ENCODE measurements at regions not wholly inside any gene's neighbourhood (a gene's known extent, or its start where the extent isn't known, plus 50 kb on each side); places are given as distances from the start of the nearest gene placed in this dataset.

DNA sequence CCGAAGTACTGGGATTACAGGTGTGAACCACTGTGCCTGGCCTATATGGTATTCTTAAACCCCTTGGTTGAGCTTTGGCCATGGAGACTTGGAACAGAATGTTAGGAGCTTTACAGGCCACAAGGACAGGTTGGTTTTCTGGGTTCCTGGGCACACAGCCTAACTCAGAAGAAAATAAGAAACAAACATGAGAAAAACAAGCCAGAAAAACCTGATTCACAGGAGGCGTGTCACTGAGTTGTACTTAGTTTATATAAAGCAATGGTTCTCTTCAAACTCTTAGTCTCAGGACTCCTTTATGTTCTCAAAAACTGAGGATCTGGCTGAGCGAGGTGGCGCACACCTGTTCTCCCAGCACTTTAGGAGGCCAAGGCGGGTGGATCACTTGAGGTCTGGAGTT, 125.1 kb upstream of the SPATA13 start:
- DNase-seq (ENCODE audit: low read depth): peak; percentile 56
- TF ChIP-seq, protein P1, sequence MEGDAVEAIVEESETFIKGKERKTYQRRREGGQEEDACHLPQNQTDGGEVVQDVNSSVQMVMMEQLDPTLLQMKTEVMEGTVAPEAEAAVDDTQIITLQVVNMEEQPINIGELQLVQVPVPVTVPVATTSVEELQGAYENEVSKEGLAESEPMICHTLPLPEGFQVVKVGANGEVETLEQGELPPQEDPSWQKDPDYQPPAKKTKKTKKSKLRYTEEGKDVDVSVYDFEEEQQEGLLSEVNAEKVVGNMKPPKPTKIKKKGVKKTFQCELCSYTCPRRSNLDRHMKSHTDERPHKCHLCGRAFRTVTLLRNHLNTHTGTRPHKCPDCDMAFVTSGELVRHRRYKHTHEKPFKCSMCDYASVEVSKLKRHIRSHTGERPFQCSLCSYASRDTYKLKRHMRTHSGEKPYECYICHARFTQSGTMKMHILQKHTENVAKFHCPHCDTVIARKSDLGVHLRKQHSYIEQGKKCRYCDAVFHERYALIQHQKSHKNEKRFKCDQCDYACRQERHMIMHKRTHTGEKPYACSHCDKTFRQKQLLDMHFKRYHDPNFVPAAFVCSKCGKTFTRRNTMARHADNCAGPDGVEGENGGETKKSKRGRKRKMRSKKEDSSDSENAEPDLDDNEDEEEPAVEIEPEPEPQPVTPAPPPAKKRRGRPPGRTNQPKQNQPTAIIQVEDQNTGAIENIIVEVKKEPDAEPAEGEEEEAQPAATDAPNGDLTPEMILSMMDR (IDR thresholded peaks at IDR 0.05; ENCODE audit: control insufficient read depth, extremely low read depth, insufficient read depth): no peak
- H3K4me3 ChIP-seq (ENCODE audit: low read depth, low read length): no peak overlapping the region

DNA sequence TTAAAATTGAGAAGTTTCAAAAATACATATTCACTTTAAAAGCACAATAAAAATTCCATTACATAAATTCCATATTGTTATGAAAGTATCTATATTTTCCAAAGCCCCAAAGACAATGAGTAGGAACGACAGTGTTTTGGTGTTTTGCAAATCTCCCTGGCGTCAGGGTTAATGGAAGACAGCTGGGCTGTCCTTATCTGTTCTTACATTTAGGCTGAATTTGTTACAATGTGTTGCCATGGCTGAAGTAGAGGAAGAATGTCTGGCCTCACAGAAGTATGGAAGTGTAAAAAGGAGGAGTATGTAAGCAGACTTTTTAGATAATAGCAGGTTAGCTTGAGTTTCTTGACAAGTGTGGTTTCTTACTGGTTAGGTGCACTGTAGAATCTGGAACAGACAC, 124.4 kb upstream of the SPATA13 start:
- no peak for DNase-seq (ENCODE audit: low read depth)
- no peak overlapping the region for H3K4me3 ChIP-seq (ENCODE audit: low read depth, low read length)
- TF ChIP-seq, protein P1 (IDR thresholded peaks at IDR 0.05; ENCODE audit: control insufficient read depth, extremely low read depth, insufficient read depth): no peak

DNA sequence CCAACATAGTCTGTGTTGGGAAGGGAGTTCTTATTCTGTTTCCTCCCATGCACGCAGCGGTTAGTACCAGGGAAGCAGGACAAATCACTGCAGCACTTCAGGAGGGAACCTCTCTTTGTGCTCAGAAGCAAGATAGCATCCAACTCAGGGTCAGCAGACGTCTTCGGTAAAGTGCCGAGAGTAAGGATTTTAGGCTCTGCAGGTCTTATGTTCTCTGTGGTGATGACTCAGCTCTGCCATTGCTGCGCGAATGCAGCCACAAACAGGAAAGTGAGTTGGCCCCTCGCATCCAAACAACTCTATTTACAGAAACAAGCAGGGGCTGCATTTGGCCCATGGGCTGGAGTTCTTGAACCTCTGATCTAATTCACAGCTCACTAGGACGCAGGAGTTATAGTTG, 122.1 kb upstream of the SPATA13 start:
- no peak for DNase-seq (ENCODE audit: low read depth)
- TF ChIP-seq, protein P1 (IDR thresholded peaks at IDR 0.05; ENCODE audit: control insufficient read depth, extremely low read depth, insufficient read depth): no peak
- H3K4me3 ChIP-seq (ENCODE audit: low read depth, low read length): no peak overlapping the region

DNA sequence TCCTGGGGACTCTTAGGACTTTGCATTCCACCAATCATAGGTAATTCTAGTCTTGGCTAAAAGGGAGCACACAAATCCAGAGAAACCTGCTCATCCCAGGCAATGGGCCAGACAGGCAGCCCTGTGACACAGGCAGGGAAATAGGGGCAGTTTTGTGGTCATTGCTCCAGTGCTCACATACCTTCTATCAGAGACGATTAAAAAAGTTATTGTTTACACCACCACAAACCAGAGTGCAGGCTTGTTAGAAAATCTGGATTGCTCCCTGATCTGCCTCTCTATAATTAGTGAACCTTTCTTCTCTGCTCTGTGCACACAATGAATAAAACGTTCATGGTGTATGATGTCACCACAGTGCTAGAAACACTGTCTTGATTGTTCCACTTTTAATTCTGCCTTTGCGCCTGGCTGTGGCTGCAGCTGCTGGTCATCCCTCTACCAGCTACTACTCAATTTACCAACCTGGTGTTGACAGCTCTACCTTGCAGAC, 121.6 kb upstream of the SPATA13 start:
- TF ChIP-seq, protein P1 (IDR thresholded peaks at IDR 0.05; ENCODE audit: control insufficient read depth, extremely low read depth, insufficient read depth): no peak
- DNase-seq (ENCODE audit: low read depth): no peak
- H3K4me3 ChIP-seq (ENCODE audit: low read depth, low read length): no peak overlapping the region

DNA sequence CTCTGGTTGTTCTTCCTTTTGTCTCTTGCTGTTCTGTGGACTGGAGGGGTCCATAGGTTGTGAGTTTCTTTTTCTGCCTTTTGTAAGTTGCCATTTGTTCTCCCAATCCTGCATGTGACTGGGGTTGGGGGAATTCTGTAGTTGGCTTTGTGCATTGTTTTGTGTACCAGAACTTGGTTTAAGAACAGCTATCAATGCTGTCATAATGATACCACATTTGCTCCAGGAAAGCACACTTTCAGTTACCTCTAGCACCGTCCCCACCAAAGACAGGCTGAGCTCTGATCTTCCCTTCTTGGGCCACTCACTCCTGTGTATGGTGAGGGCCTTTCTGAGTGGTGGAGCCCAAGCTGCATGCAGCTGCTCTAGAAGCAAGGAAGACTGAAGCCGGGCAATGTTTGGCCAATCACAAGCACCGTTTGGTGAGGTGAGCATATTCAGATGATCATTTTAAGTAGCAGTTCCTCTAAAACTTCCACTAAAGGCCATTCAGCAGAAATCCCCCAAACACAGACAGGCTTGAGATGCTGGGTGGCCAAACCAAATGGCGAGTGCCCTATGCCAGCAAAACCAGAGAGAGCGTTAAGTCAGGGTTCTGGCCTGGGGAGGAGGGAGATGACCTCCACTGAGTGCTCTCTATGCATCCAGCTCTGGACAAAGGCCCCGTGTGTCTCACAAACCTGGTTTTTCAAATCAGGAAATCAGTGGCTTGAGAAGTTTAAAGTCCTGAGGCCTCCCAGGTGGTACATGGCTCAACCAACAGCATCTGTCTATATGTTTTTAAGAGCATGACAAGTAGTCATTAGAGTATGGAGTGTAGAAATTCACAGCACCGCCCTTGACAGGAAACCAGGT, 120.7 kb upstream of the SPATA13 start:
- TF ChIP-seq, protein P1 (IDR thresholded peaks at IDR 0.05; ENCODE audit: control insufficient read depth, extremely low read depth, insufficient read depth): no peak

DNA sequence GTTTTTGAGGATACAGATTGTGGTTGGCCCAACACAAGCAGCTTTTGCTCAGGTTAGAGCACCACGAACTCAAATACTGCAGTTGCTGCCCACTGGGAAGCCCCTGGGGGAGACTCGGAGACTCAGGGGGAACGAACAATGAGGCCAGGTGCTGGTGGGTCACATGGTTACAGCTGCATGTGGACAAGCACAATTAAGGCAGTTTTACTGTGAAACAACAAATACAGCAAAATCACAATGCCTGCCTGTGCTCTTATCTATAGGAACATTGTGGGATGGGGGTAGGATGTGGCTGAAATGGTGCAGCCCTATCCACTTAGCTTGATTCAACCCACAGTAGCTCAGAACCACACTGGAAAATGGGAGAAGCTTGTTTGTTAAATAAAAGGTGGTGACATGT, 119.7 kb upstream of the SPATA13 start:
- no peak for DNase-seq (ENCODE audit: low read depth)
- TF ChIP-seq, protein P1 (IDR thresholded peaks at IDR 0.05; ENCODE audit: control insufficient read depth, extremely low read depth, insufficient read depth): no peak

More for the DNA sequence above, 120.7 kb upstream of the SPATA13 start:
- DNase-seq (ENCODE audit: low read depth): no peak
- no peak overlapping the region for H3K4me3 ChIP-seq (ENCODE audit: low read depth, low read length)

More for the DNA sequence above, 119.7 kb upstream of the SPATA13 start:
- H3K4me3 ChIP-seq (ENCODE audit: low read depth, low read length): no peak overlapping the region
